CD4-positive, alpha-beta T cell treated with Interleukin-12 subunit alpha and Interleukin-12 subunit beta, for 1 hour (primary cell): ENCODE measurements at regions not wholly inside any gene's neighbourhood (a gene's known extent, or its start where the extent isn't known, plus 50 kb on each side); places are given as distances from the start of the nearest gene placed in this dataset.
A peak's percentile ranks its signal among the peaks of the same experiment; 100 is the strongest.

Experiments used
- DNase-seq: peaks from one replicate; pipeline ENCODE4 v3.0.0-alpha.2; 2020

DNA sequence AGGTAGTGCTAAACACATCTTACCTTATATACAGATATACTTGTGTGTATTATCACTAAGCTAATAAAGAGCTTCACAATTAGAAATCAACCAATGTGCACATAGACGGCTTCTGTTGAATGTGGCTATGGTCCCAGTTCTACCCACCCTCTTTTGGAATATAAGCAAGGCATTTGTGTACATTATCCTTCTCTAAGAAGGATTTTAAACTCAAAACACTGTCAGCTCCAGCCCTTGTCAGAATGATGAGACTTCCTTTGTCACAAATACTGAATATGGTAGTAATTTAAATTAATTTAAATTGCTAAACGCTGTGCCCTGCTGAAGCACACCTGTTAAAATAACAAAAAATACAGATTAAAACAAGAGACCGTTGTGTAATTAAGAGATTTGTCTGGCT is 107.9 kb upstream of the GRAMD2B start:
- DNase-seq: no peak

DNA sequence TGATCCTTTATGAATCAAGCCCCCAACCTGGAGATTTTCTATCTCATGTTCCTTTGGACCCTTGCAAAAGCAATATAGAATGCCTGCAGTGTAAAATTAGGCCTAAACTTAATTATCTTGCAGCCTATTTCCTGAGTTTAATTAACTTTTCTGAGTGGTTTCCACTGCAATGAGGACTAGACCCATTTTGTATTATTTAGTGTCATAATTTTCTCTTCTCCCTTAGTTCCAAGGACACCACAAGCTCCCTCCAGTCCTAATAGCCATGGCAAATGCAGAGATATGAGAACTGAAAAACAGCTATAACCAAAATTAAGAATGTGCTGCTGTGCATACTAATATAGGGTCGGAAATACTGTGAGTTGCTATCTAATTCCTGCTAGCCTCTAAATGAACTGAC is 90.9 kb upstream of the GRAMD2B start:
- no peak for DNase-seq

DNA sequence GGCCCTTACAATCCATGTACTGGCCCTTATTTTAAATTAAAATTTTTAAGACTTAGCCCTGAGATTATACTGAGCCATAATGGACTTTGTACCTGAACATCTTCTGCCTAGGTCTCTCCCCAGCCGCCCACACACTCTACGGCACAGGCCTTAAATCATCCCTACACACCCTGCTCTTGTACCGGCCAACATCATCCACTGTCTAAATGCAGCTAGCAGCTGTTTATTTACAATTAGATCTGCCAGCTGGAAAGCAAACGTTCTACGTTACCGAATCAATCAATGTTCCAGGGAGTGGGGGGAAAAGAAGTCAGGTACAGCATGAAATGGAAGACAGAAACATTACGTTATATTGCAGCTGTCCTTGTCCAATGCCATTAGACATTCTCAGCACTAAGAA is 88.4 kb upstream of the GRAMD2B start:
- no peak for DNase-seq

DNA sequence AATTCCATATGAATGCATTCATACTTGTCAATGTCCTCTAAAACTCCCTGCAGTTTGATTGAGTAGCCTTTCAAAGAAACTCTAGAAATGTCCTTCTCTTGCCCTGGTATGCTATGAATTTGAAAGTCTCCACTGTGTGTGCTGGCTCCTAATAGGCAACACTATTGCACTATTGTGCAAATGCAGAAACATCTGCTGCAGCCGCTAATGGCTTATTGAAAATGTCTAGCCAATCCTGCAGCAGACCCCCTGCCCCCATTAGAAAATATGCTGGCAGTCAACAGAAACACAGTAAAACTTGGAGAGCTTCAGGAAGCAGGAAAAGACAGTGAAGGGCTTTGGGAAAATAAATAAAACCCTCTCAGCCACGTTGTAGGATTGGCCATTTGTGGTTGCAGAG is 87.3 kb upstream of the GRAMD2B start:
- DNase-seq: no peak

DNA sequence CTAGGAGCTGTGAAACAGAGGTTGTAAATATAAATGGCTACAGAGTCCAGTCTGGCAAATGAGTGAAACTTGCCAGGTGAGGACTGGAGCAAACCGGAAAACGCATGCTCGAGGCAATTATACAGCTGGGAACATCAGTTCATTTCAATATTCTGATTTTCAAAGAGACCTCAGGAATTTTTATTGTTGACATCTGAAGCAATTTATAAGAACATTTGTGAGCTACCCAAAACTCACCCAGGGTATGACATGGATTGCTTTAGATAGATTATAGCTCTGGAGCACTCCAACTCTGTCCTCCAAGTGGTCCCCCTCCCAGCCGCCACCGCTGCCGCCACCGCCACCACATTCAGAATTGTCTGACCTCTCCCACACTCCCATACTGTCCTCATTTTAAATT is 84.6 kb upstream of the GRAMD2B start:
- DNase-seq: no peak

DNA sequence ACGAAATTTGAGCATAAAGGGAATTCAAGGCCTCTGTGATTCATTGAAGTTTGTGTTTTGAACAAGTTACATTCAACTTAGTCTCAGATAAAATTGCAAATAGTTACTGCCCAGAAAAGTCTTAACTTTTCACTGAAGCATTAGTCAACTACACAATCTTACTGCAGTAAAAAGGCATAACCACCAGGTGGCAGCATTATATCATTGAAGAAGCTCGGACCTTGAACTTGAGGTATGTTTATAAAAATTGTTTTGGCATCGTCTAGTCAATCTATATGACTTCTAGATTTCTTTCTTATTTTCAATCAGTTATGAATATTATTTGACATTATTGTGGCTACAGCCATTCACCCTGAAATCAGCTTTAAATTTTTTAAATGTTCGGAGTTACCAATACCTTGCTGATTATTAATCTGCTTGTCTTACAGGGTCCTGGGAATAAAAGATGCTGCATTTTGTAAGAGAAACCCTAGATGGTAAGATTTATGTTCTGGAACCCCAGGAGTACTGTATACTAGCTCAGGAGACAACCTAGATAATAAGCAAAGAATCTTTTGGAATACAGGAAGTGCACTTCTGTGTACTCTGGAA is 83.9 kb upstream of the GRAMD2B start:
- peak; percentile 66 for DNase-seq

DNA sequence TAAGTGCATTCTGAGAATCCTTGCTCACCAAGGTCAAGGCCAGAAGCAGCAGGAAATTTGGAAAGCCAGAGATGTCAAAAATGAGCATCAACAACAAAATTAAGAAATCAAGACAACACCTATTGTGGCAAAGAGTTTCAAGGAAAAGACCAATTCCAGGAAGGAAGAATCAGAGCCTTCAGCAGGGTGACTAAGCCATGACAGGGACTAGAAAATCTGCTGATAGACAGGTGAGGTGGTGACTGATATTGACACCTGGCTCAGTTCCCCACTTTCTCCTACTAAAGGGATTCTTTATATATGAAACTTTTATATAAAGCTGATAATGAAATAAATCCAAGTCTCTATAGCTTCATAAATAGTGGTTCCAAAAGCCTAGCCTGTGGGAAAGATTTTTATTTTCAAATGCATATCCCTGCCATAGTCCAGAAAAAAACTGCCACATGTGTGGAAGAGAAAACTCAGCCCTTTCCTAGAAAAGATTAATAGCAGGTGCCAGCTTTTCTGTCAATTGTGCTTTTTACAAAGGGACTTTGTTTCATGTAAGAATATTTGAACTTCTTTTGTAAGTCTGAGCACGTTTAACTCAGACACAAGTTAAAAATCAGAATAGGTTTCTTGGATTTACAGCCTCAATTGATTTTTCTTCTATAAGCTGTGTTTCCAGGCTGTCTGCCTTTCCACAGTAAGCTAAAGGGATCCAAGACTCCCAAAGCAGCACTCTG is 81.1 kb upstream of the GRAMD2B start:
- no peak for DNase-seq

DNA sequence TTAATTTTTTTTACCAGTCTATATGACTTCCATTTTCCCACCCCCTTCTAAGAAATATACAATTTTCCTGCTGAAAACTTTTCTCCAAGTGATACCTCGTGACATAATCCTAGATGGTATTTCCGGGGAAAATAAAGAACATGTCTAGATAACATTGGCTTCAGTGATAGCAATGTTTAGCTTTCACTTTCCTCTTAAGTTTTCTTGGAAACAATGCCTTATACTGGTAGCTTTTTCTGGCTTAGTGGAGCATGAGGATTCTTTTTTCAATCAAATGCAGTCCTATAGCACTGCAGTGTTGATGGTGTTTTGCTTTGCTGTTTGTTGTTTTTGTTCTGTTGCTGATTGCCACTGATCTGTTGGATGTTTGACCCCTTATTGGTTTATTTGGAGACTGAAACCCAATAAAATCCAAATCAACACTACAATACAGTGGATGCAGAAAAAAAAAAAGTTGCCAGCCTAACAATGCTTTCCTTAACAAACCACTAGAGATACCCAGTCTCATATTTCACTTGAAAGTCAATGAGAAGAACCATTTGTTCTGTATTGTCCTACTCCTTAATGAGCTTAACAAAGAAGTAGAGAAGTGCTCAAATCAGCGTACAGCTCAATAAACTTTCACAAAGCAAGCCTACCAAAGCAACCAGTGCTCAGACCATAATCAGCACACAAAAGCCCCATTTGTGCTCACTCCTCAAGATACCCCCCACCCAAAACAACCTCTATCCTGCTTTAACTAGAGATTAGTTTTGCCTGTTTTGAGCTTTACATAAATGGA is 74.2 kb upstream of the GRAMD2B start:
- DNase-seq: no peak

DNA sequence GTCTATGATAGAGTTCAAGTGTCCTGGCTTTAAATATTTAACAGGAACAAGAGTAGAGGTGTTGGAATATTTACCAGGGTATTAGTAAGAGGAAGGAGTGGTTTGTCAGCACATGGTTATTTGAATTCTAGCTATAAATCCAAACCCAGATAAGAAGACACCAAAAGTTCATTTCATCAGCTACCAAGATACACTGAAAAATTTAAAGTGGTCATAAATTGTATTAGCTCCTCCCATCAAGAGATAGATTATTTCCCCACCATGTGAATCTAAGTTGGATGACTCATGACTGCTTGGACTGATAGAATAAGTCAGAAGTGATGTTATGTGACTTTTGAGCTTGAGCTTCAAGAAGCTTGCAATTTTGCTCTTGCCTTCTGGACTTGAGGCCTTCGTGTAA is 72.1 kb upstream of the GRAMD2B start:
- no peak for DNase-seq

DNA sequence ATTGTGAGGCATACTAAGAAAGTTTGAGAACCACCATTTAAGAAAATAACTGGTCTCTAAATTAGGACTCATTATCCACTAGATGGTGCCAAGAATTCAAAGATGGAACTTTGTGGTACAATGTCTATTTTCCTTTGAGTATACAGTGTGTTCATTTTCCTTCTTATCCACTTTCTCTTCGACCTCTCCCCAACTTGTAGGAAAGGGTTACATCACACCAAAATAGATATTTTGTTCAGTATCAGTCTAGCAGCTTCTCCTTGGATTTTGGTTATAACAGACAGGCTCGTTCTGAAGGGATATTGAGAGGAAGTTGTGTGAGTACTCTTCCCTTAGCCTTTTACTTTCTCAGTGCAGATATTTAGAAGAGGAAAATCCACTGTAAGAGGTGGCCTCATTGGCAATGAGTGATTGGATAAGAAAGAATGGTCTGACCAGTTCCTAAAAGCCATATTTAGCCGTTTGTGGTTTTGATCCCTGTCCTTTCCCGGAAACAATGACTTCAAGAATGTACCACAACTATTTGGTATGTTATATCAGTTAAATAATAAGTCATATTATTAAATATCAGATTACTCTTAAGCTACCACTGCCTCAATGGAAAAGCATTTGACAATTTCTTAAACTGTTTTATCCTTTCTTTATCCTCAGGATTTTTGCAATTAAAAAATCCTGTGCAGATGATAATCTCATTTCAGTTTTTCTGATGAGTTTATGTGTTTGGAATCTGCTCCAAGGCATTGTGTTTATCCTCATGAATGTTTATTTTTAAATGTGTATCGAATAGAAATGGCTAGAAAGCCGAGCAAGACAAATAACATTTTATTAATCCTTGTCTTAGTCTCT is 69.0 kb upstream of the GRAMD2B start:
- DNase-seq: peak; percentile 56

DNA sequence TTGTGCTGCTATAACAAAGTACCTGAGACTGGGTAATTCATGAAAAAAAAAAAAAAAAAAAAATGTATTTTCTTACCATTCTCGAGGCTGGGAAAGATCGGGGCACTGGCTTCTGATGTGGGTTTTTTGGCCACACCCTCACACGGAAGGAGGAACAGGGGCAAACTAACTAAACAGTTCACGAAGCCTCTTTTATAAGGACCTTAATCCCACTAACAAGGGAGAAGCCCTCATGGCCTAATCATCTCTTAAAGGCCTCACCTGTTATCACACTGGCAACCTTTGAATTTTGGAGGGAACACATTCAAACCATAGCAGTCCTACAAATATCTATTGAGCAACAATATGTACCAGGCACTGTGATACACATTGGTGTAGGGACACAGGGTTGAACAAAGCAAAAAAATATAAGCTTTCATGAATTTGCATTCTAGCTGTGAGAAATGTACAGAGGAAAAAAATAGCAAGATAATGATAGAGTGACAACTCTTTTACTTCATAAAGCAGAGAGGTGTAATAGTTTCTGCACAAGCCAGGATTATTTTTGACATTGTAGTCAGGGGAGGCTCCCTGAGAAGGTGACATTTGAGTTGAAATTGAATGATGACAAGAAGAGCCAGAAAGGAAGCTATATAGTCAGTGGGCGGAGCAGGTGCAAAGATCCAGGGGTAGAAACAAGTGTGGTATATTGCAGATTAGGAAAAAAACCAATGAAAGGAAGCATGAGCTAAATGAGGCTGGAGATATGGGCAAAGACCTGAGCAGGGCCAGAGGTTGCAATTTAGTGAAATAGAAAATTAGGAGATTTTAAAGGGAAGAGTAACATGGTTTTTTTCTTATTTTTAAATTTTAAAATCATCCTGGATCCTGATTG is 68.1 kb upstream of the GRAMD2B start:
- no peak for DNase-seq

DNA sequence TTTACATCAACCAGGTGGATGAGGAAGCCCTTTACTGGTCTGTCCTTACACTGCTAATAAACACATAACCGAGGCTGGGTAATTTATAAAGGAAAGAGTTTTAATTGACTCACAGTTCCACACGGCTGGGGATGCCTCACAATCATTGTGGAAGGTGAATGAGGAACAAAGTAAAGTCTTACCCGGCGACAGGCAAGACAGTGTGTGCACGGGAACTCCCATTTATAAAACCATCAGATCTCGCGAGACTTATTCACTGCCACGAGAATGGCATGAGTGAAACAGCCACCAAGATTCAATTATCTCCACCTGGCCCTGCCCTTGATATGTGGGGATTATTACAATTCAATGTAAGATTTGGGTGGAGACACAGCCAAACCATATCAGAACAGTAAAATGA is 67.3 kb upstream of the GRAMD2B start:
- DNase-seq: no peak

DNA sequence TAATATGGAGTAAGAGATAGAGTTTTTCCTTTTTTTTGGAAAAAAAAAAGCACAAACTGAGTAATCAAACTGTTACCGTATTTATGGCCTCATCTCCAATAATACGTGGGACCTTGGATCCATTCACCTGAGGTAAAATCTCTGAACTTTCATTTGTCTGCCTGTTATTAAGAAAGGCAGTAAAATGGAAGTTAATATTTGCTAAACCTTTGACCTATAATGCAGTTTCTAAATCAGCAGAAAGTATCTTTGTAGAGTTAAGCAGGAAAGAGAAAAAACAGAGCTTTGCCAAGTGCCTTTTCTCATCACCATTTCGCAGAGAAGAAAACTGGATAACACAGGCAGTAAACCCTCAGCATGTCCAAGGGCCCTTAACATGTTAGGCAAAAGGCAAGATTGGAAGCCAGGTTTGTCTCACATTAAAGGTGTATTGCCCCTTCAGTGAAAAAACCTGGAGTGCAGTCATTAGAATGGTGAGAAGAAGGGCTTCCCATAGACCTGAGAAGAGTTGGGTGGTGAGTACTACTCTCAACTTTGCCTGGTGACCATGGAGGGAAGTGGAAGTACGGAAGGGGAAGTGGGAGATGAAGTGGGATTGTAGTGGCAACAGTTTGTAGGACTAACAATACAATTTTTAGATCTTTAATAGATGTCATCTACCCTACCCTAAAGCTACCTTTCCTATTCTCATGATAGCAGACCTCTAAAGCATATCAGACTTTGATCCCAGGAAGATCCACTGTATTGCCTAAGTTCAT is 65.4 kb upstream of the GRAMD2B start:
- no peak for DNase-seq

DNA sequence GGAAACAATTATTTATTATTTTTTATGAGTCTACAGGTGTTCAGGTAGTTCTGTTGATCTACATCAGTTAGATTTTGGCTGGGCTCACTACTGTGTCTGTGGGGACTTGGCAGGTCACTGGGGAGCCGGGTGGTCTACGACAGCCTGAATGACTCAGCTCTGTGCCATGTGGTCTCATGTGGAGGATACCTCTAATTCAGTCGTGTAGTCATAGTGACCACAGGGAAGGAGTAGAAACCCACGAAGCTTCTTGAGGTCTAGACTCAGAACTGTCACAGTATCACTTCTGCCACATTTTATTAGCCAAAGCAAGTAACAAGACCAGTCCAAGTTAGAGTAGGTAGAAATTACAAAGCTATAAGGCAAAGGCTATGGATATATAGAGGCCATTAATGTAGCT is 64.7 kb upstream of the GRAMD2B start:
- no peak for DNase-seq

DNA sequence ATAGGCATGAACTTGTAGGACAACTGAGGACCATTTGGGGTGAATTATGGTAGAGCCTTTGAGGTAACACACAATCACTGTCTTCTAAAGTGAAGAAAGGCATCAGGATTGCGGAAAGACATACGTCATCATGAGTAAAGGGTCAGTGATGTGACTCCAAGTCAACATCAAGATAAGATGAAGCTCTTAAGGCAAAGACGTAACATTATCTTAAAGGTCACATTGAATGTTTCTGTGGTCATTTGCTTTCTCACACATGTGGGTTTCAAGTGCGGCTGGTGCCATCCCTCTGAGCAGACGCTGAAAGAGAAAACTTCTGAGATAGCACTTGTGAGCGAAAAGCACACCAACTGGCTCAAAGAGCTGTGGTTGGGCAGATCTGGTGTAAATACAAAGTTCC is 63.3 kb upstream of the GRAMD2B start:
- DNase-seq: no peak

DNA sequence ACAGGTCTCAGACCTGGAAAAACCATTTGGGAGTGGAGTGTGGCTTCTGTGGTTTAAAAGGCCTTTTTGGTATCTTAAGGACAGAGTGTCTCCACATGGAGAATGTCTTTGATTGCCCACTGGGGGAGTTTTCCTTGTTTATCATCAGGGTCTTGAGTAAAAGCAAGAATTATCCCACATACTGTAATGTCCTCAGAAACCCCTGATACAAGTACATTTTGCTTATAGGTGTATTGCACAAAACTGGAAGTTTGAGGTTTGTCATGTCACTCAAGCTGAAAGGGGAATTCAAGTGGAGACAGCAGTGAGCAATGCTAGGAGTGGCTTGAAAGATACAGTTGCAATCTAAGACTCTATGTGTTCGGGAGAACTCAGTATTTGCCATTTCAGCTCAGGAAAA is 62.7 kb upstream of the GRAMD2B start:
- DNase-seq: no peak

DNA sequence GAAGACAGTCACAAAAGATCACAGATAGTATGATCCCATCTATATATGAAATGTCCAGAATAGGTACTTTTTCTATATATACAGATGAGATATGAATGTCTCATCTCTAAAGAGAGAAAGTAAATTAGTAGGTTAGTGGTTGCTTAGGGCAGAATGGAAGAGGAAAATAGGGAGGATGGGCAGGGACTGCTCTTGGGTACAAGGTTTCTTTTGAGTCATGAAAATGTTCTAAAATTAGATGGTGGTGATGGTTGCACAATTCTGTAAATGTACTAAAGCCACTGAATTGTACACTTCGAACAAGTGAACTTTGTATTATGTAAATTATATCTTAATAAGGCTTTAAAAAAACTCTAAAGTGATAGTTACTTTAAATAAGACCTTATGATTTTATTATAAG is 59.6 kb upstream of the GRAMD2B start:
- no peak for DNase-seq

DNA sequence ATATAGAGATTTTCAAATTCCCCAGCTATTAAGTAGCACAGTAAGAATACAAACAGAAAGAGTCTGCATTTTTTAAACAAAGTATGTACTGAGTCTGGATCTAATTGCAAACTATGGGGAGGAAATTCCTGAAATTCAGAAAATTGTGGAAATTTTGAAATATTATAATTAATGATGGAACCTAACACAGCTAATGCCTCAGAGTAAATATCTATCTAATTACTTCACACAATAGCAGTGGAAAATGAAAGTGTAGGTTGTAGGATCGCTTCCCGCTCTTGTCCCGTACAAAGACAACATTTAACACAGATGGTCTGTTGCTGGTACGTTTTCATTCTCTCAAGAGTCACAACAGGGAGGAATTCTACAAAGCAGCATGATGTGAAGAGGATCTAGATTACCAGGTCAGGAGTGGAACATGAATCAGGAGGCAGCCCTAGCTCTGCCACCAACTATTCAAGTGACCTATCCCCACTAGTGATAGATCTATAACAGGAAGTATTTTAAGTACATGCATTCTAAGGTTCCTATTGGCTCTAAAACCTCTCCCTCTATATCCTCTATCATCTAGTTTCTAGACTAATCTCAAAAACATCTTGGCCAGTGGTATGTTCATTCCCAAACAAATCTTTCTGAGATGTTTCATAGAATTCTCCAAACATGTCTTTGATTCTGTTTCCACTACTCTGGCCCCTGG is 58.9 kb upstream of the GRAMD2B start:
- DNase-seq: no peak

DNA sequence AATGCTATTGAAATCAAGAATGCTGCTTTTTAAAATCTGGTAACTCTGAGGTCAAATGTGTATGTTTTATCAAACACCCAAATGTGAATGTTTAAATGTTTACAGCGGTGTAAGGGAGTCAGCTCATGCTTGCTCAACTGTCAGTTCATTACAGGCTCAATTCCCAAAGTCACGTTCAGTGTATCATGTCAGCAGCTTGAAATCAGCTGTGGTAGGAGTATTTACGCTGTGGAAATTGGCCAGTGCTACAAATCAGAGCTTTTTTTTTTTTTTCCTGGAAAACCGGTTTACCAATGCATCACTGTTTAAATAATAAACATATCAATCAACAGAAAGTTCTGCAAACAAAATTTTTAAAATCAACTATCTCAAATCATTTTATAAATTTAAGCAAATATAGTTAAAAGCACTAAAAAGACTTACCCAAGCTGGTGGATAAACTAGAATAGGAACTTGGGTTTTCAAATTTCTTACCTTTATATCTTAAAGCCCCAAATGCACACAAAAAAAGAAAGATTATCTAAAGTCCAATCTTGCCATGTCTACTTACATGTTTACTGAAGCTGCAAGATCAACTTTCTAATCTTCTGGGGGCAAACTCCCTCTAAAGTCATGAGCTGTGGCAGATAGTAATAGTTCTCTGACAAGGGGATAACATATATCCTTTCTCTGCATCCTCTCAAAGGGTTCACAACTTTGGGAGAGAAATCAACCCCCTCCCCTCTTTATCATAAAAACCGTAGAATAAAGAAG is 57.6 kb upstream of the GRAMD2B start:
- DNase-seq: no peak

DNA sequence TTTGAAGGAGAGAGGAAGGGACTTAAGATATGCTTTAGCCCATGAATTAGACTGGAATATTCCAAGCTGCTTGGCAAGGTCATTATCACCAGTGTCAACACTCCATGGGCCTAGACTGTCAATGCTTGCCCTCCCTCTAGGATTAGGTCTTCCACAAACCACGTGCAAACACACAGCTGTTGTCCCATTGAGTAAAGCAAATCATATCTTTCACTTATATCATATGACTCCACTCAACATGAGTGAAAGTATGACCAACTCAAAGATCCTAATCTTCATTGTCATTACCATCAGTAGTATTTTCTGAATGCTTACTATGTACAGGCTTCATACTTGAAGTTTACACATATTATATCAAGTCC is 57.0 kb upstream of the GRAMD2B start:
- DNase-seq: no peak
